Brain pericyte (primary cell): ENCODE measurements at regions not wholly inside any gene's neighbourhood (a gene's known extent, or its start where the extent isn't known, plus 50 kb on each side); places are given as distances from the start of the nearest gene placed in this dataset.

Experiments
- DNase-seq: peaks from one replicate; pipeline ENCODE4 v3.0.0-alpha.2; 2012; ENCODE audit warnings: low read depth, low spot score

DNA sequence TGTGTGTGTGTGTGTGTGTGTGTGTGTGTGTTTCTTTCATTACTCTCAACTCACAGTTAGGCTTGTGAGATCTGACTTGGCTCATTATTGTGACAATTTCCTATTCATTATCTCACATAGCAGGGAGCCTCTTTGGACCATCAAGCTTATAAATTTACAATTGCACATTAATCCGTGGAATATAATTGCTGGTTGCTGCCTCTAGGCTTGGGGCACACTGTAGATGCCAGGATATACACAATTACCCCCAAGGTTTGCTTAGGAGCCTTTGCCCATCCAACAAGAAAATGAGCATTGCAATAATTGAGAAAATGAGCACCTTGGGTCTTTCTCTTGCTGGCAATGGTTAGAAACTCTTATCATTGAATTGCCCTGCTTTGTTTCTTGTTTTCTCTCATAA lies 161.6 kb upstream of the DMRTA1 start:
- no peak for DNase-seq

- DNase-seq, result no peak
Observed at GRCh38 chr9:22286661-22287060, 160.0 kb upstream of the DMRTA1 start.

DNA sequence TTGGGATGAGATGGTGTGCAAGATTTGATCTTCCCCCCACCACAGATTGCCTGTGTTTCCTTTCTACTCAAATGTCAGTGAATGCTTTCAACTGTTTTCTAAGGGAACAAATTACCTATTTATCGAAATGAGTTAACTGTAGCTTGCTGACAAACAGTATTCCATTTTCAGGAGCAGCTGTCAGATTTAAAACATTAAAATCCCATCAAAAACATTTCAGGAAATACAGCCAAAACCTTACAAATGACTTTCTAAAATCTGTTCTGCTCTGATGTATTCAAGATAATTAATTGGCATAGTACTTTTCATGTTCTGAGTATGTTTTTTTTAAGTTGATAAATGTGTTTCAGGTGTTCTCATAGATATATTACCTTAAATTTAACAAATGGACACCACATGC lies 158.0 kb upstream of the DMRTA1 start:
- DNase-seq, result no peak

GRCh38 chr9:22307013-22307711 lies 139.5 kb upstream of the DMRTA1 start:
- no peak for DNase-seq

DNA sequence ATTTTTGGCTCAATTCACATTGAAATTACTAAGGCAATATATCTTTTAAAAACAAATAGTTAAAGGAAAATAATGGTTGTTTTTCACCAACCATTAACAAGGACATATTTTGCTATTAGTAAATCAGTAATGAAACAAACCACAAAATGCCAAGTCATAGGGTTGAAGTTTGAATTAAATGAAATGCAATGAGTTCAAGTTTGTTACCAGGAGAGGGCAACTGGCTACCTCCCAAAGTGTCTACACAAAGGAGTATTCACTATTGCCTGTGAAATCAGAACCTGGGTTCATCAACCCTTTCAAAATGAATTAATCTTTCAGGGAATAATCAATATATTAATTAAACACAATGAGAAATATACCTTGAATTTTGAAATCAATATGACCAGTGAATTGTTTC lies 138.4 kb upstream of the DMRTA1 start:
- no peak for DNase-seq

DNA sequence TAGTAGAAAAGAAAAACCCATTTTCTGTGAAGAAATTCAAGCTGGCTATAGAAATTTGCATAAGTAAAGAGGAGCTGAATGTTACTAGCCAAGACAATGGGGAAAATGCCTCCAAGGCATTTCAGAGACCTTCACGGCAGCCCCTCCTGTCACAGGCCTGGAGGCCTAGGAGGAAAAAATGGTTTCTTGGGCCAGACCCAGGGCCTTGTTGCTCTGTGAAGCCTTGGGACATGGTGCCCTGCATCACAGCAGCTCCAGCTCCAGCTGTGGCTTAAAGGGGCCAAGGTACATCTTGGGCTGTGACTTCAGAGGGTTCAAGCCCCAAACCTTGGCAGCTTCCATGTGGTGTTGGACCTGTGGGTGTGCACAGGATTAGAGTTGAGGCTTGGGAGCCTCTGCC lies 130.0 kb upstream of the DMRTA1 start:
- DNase-seq, result no peak

DNA sequence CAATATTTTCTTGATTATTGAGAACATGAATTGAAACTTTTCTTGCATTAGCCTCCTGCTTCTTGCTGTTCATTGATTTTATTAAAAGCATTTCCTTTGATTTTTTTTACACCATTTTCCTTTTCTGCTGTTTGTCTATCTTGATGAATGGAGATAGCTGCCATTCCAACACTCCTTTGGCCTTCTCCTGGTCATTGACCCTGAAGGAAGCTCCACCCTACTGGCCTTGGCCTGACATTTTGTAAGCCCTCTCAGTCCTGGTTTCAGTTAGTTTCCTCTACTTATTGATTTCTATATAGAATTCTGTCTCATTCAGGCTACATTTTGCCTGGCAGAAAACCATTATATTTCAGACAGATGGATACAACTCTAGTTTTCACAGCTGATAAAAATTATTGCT lies 115.1 kb upstream of the DMRTA1 start:
- DNase-seq, result no peak

DNA sequence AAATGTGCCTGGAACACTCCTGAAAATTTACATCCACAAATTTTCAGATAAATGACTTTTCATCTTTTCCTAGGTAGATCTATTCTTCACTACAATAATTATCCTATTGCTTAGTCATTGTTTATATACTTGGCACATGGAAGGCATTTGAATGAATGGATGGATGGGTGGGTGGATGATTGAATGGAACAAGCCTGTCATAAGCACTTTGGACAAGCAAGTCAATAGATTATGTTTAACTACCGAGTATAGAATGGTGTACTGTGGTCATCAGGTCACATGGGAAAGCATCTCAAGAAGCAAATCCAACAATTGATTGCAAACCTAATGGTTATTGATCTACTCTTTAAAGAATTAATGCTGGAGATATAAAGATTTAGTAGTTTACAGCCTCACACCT lies 114.4 kb upstream of the DMRTA1 start:
- DNase-seq, result no peak

DNA sequence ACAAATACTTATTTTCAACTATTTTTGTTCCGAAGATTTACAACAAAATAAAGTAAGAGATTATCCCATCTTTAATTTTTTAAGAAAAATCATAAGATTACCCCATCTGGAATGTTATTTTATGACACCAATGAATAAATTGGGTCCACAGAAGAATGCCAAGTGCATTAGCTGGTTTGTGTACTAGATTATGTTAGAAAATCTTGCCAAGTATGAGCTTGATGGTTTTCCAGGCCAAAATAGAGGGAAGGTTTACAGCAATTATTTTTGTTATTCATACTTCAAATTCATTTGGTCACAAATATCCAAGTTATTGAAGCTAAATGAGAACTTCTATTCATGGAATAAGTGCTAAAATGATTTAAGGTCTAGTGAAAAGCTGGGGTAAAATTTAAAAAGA lies 109.4 kb upstream of the DMRTA1 start:
- DNase-seq, result no peak

GRCh38 chr9:22342491-22343217 lies 104.0 kb upstream of the DMRTA1 start:
- DNase-seq, result peak; percentile 1

DNA sequence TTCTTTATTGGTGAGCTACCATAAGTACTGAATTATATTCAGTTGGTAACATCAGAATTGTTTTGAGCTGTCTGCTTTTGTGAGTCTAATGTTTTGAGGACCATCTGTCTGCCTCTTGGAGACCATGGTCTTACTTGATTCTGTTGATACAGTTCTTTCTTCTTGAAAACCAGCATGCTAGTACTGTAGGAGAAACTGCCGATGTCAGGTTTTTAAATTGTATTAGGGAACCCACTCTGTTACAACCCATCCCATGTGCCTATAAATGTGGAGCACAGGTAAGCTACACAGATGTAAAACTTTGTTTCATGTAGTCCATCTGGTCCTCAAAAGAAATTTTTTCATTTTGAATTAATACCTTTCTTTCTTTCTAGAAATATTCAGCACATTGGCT lies 103.4 kb upstream of the DMRTA1 start:
- no peak for DNase-seq

DNA sequence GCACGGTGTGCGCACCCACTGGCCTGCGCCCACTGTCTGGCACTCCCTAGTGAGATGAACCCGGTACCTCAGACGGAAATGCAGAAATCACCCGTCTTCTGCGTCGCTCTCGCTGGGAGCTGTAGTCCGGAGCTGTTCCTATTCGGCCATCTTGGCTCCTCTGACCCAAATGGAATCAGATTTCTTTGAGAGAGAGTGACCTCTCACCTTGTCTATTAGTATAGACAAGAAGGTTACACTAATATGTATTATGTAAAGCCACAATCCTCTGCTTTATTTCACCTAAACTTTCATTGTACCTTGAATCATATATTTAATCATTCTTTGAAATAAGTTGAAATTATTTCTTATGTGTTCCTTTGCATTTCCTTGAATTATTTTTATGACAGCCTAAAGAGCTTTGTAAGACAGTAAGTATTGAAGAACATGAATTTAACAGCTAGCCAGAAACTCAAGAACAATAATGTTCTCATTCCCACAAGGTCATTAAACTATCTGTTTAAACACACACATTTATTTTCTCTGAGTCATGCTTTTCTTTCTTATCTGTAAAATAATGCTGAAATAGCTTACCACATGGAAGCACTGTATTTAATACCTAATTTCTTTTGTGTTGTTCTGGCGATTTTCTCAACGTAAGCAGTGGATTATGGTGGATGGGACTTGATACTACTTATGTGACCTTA lies 91.8 kb upstream of the DMRTA1 start:
- no peak for DNase-seq

DNA sequence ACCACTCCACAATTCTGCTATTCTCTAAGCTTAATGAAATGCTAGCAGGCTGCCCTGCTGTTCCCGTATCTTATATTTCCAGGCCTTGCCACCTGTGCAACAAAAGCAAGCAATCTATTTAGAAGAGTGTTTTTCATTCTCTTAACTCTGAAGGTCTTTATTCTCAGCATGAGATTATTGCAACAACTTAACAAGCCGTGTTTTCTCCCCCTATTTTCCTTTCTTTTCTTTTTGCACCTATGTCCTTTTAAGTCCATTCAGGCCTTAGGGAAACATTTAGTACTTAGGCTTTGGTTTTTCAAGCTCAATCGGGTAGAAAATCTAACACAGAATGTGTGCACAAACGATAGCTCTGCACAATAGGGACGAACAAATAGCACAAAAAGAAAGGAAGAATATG lies 89.6 kb upstream of the DMRTA1 start:
- no peak for DNase-seq

- no peak for DNase-seq
Observed at GRCh38 chr9:22363421-22363887, 83.2 kb upstream of the DMRTA1 start.

- DNase-seq, result no peak
Observed at GRCh38 chr9:22373636-22374035, 73.0 kb upstream of the DMRTA1 start.

GRCh38 chr9:22374051-22374450 lies 72.6 kb upstream of the DMRTA1 start:
- no peak for DNase-seq

- no peak for DNase-seq
Observed at GRCh38 chr9:22379272-22379671, 67.4 kb upstream of the DMRTA1 start.

GRCh38 chr9:22381170-22381569 lies 65.5 kb upstream of the DMRTA1 start:
- no peak for DNase-seq

- no peak for DNase-seq
Observed at GRCh38 chr9:22382331-22382730, 64.3 kb upstream of the DMRTA1 start.

DNA sequence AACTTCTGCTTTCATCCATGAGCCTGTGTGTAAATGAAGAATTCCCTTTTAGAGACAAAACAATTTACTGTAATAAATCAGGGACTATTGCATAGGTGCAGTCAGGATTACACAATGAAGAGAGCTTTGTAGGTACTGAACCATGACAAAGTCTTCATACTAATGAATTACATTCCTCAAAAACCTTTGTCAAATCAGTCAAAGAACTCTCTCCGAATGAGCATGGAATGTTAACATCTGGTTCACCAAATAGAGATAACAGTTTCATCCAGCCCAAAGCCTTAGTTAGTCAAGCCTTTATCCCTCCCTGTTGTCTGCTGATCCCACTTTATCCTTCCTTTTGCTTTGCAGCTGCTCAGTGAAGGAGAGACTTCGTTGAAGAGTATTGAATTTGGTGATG lies 62.9 kb upstream of the DMRTA1 start:
- no peak for DNase-seq

DNA sequence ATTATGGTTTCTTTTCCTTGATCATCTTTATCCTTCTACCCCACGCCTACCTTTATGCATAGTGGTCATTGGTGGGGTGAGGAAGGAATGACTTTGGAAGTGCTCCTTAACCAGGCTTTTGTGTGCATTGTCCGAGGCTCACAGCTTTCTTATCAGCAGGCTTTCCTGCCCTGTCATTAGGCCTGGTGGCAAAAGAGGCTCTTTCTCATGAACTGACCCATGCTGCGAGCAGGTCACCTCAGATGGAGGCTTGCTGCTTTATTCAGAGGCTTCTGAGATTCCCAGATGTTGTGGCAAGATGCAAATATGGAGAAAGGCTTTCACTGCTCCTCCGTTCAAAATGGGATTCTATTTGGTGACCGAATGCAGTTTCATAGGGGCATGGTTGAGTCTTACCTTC lies 57.4 kb upstream of the DMRTA1 start:
- DNase-seq, result no peak

GRCh38 chr9:22392523-22392922 lies 54.1 kb upstream of the DMRTA1 start:
- no peak for DNase-seq

GRCh38 chr9:22395687-22396141 lies 50.9 kb upstream of the DMRTA1 start:
- no peak for DNase-seq
